ENCODE measurements at regions not wholly inside any gene's neighbourhood (a gene's known extent, or its start where the extent isn't known, plus 50 kb on each side); places are given as distances from the start of the nearest gene placed in this dataset.
"Not testable (repeated sequence)": the region's sequence is repeated elsewhere in the genome, so short reads cannot be mapped to it uniquely, and the experiment has no call there.

- not testable (repeated sequence) for TF ChIP-seq CTCF, EP300, POLR2A (IDR thresholded peaks at IDR 0.05)
Observed at GRCh38 chr15:84512324-84512723, 88.5 kb upstream of the ZSCAN2 start.

Measured in sigmoid colon (tissue), 4 donors.